OCI-LY7 (cell line): ENCODE measurements at regions not wholly inside any gene's neighbourhood (a gene's known extent, or its start where the extent isn't known, plus 50 kb on each side); places are given as distances from the start of the nearest gene placed in this dataset.

Source experiments
- BruUV-seq: library from RNA; stranded (reverse); fragments of 400-500 nt; replicated peaks from 2 replicates; lab custom pipeline; 2021; lab: Mats Ljungman, UMichigan
- CTCF ChIA-PET: fragments of 300-600 bp; sonication (Branson Sonifier 250); formaldehyde crosslinking; loops from one replicate; lab custom pipeline; 2022; ENCODE audit warnings: antibody characterized with exemption; ENCODE audit not compliant: unreplicated experiment; lab: Charles Lee
- POLR2A ChIA-PET: fragments of 300-600 bp; sonication (Branson Sonifier 250); formaldehyde crosslinking; loops from one replicate; lab custom pipeline; 2022; ENCODE audit warnings: antibody characterized with exemption; lab: Charles Lee
- DNase-seq: peaks from one replicate; pipeline ENCODE4 v3.0.0-alpha.2; 2015; ENCODE audit warnings: low spot score
- H2AFZ ChIP-seq: fragments of 200-600 bp; sonication (generic), shearing (Covaris generic); 2 replicates; pipeline ENCODE4 v1.6.1; 2014; ENCODE audit warnings: mild to moderate bottlenecking, antibody characterized with exemption, low read length, moderate library complexity
- H3K27ac ChIP-seq: fragments of 200-600 bp; sonication (generic); 2 replicates; pipeline ENCODE4 v1.5.1; 2014; ENCODE audit warnings: mixed run types, low read depth, mild to moderate bottlenecking, moderate library complexity, low read length, inconsistent platforms; ENCODE audit not compliant: poor library complexity, severe bottlenecking
- H3K36me3 ChIP-seq: fragments of 200-600 bp; sonication (generic); 2 replicates; pipeline ENCODE4 v1.6.1; 2014; ENCODE audit warnings: mild to moderate bottlenecking, antibody characterized with exemption, low read length, moderate library complexity, mixed read lengths; ENCODE audit not compliant: insufficient read depth
- H3K4me1 ChIP-seq: fragments of 200-600 bp; sonication (generic); 2 replicates; pipeline ENCODE4 v1.5.1; 2014; ENCODE audit warnings: mild to moderate bottlenecking, low read length; ENCODE audit not compliant: insufficient read depth, poor library complexity, severe bottlenecking
- H3K4me2 ChIP-seq: fragments of 200-600 bp; sonication (generic); 2 replicates; pipeline ENCODE4 v1.6.1; 2014; ENCODE audit warnings: mild to moderate bottlenecking, low read length
- H3K4me3 ChIP-seq: fragments of 200-600 bp; sonication (generic); 2 replicates; pipeline ENCODE4 v1.5.1; 2014; ENCODE audit warnings: mild to moderate bottlenecking, low read depth, low read length; ENCODE audit not compliant: poor library complexity, severe bottlenecking
- H3K79me2 ChIP-seq: fragments of 200-600 bp; sonication (generic); 2 replicates; pipeline ENCODE4 v1.6.1; 2016; ENCODE audit warnings: low read depth, mild to moderate bottlenecking, low read length, moderate library complexity, mixed read lengths; ENCODE audit not compliant: insufficient read depth
- H3K9me2 ChIP-seq: fragments of 200-600 bp; sonication (generic); 2 replicates; pipeline ENCODE4 v1.6.1; 2016; ENCODE audit warnings: mild to moderate bottlenecking, low read length, mixed read lengths; ENCODE audit not compliant: insufficient read depth
- H3K9me3 ChIP-seq: fragments of 200-600 bp; sonication (generic); 2 replicates; pipeline ENCODE4 v1.6.1; 2014; ENCODE audit warnings: mild to moderate bottlenecking, mixed run types, low read length, mixed read lengths
- H4K20me1 ChIP-seq: fragments of 200-600 bp; sonication (generic); 2 replicates; pipeline ENCODE4 v1.6.1; 2014; ENCODE audit warnings: mild to moderate bottlenecking, antibody characterized with exemption, low read length, moderate library complexity, mixed read lengths; ENCODE audit not compliant: insufficient read depth
- EZH2phosphoT487 ChIP-seq: fragments of 200-600 bp; sonication (generic); IDR thresholded peaks from 2 replicates; pipeline ENCODE4 v1.6.1; 2018; ENCODE audit warnings: low read depth, borderline replicate concordance, mild to moderate bottlenecking, mixed run types, antibody characterized with exemption, low read length, moderate library complexity, mixed read lengths
- intact Hi-C: fragments of 100-400 bp; cut with micrococcal nuclease; formaldehyde crosslinking; loops from one replicate; pipeline ENCODE4 v1.10.0; 2022; ENCODE audit not compliant: unreplicated experiment
- TF ChIP-seq, protein P1 (sequence below): fragments of 200-600 bp; sonication (generic); conservative IDR thresholded peaks from 2 replicates; pipeline ENCODE4 v1.5.1; 2014; ENCODE audit warnings: mild to moderate bottlenecking, antibody characterized with exemption, low read length, moderate library complexity, mixed read lengths

DNA sequence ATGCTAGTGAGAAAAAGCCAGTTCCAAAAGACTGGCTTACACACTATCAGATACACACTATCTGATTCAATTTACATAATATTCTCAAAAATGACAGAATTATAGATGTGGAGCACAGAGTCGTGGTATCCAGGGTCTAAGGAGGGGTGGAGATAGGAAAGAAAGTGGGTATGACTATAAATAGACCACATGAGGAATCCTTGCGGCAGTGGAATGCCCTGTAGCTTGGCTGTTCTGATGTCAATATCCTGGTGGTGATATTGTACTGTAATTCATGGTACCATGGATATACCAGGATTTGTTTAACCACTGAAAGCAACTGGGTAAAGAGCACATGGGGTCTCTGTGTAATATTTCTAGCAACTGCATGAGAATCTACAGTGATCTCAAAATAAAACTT is 67.7 kb upstream of the TMEM72 start:
- POLR2A ChIA-PET = no interaction called here
- Histone ChIP-seq H3K79me2 (no peaks in the 10 kb centered on the region), H2AFZ (no peak overlapping the region), H4K20me1 (no peaks in the 10 kb centered on the region), H3K9me2 (no peaks in the 10 kb centered on the region), H3K4me2 (no peak overlapping the region), H3K4me1 (no peaks in the 10 kb centered on the region), H3K27ac (no peak overlapping the region), H3K36me3 (no peaks in the 10 kb centered on the region), H3K4me3 (no peak overlapping the region), H3K9me3 (no peaks in the 10 kb centered on the region)
- CTCF ChIA-PET = no interaction called here
- intact Hi-C loops = no loop called here
- TF ChIP-seq, protein P1, sequence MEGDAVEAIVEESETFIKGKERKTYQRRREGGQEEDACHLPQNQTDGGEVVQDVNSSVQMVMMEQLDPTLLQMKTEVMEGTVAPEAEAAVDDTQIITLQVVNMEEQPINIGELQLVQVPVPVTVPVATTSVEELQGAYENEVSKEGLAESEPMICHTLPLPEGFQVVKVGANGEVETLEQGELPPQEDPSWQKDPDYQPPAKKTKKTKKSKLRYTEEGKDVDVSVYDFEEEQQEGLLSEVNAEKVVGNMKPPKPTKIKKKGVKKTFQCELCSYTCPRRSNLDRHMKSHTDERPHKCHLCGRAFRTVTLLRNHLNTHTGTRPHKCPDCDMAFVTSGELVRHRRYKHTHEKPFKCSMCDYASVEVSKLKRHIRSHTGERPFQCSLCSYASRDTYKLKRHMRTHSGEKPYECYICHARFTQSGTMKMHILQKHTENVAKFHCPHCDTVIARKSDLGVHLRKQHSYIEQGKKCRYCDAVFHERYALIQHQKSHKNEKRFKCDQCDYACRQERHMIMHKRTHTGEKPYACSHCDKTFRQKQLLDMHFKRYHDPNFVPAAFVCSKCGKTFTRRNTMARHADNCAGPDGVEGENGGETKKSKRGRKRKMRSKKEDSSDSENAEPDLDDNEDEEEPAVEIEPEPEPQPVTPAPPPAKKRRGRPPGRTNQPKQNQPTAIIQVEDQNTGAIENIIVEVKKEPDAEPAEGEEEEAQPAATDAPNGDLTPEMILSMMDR = no peak
- TF ChIP-seq EZH2phosphoT487 = no peak
- no peak for DNase-seq
- no TSS peak for BruUV-seq

GRCh38 chr10:44845361-44846175 is 65.6 kb upstream of the TMEM72 start:
- intact Hi-C loops = no loop called here
- no peaks in the 10 kb centered on the region for H3K4me1 ChIP-seq

More at GRCh38 chr10:44845361-44846175, 65.6 kb upstream of the TMEM72 start:
- ChIA-PET POLR2A (interaction anchor here (1.0 kb wide), 1 partner anchor 9 kb away, joined by 3 read pairs; no protein-coding TSS in a partner anchor), CTCF (no interaction called here)
- DNase-seq = no peak
- Histone ChIP-seq H3K27ac (no peak overlapping the region), H3K36me3 (no peaks in the 10 kb centered on the region), H3K9me3 (no peaks in the 10 kb centered on the region), H3K4me3 (no peak overlapping the region), H3K79me2 (no peaks in the 10 kb centered on the region), H3K4me2 (no peak overlapping the region), H4K20me1 (no peaks in the 10 kb centered on the region), H3K9me2 (no peaks in the 10 kb centered on the region), H2AFZ (no peak overlapping the region)
- BruUV-seq = no TSS peak
- TF ChIP-seq, protein P1 = no peak
- no peak for TF ChIP-seq EZH2phosphoT487
